K562 (cell line): ENCODE measurements at regions not wholly inside any gene's neighbourhood (a gene's known extent, or its start where the extent isn't known, plus 50 kb on each side); places are given as distances from the start of the nearest gene placed in this dataset.

Source experiments
- ATAC-seq: fragments of 200-7000 bp; cut with Tn5 transposase; 3 replicates; pipeline ENCODE4 v1.9.1; 2020; ENCODE audit warnings: moderate library complexity
- BruUV-seq: library from RNA; stranded (reverse); fragments of 400-500 nt; replicated peaks from 2 replicates; lab custom pipeline; 2021; lab: Mats Ljungman, UMichigan
- CTCF ChIA-PET: fragments of 300-600 bp; formaldehyde crosslinking; extraction: SDS; loops from one replicate; lab custom pipeline; 2021; ENCODE audit warnings: low intra/inter-chr PET ratio; lab: Yijun Ruan, JAX
- POLR2A ChIA-PET: fragments of 300-600, 350-650 bp; sonication (Branson Sonifier 250); formaldehyde crosslinking; extraction: SDS; loops from one replicate; lab custom pipeline; 2021; ENCODE audit warnings: antibody characterized with exemption, inconsistent platforms; lab: Yijun Ruan, JAX
- DNase-seq, 4 experiments: peaks; one replicate each; pipeline versions ENCODE4 v3.0.0 to v3.0.0-alpha.2; 2011 to 2018; ENCODE audit warnings: low spot score in 3 of 4, mixed read lengths in 3 of 4; ENCODE audit errors: extremely low read depth in 1 of 4
- FAIRE-seq: peaks from 2 replicates; lab custom pipeline; 2011; peaks lifted over from hg19 to GRCh38; lab: Jason Lieb, UNC
- H2AFZ ChIP-seq: 2 replicates; pipeline ENCODE4 v1.6.0; 2011; ENCODE audit warnings: low read depth, low read length, control low read depth, inconsistent platforms
- H3K27ac ChIP-seq: fragments of 200-600 bp; 3 replicates; pipeline ENCODE4 v1.8.0; 2011; ENCODE audit warnings: low read depth, mild to moderate bottlenecking, control low read depth, inconsistent platforms, low read length, moderate library complexity, mixed read lengths; ENCODE audit errors: extremely low read depth
- H3K27me3 ChIP-seq, 2 experiments: fragments of 300-600 bp in 1 of 2; 2 replicates in 1 of 2; 3 replicates in 1 of 2; pipeline versions ENCODE4 v1.6.0 to v1.8.0; 2011; ENCODE audit warnings: inconsistent platforms in 2 of 2, low read length in 2 of 2, mild to moderate bottlenecking in 1 of 2, mixed read lengths in 1 of 2, moderate library complexity in 1 of 2; ENCODE audit not compliant: control insufficient read depth in 2 of 2, insufficient read depth in 2 of 2
- H3K36me3 ChIP-seq: fragments of 300-600 bp; 3 replicates; pipeline ENCODE4 v1.8.0; 2011; ENCODE audit warnings: mild to moderate bottlenecking, low read length, inconsistent platforms; ENCODE audit not compliant: control insufficient read depth, insufficient read depth
- H3K4me1 ChIP-seq, 2 experiments: fragments of 200-600 bp in 1 of 2; replicated peaks in 1 of 2; 2 replicates in 1 of 2; 3 replicates in 1 of 2; pipeline versions ENCODE4 v1.5.1 to v1.8.0; 2011; ENCODE audit warnings: inconsistent platforms in 2 of 2, low read length in 2 of 2, mild to moderate bottlenecking in 1 of 2, mixed read lengths in 1 of 2, moderate library complexity in 1 of 2; ENCODE audit not compliant: control insufficient read depth in 2 of 2, insufficient read depth in 2 of 2
- H3K4me2 ChIP-seq: 2 replicates; pipeline ENCODE4 v1.6.1; 2011; ENCODE audit warnings: low read length, control low read depth, inconsistent platforms, mixed read lengths; ENCODE audit not compliant: insufficient read depth
- H3K4me3 ChIP-seq: fragments of 200-600 bp; sonication (generic), shearing (Covaris generic); 2 replicates; pipeline ENCODE4 v1.5.1; 2016; ENCODE audit warnings: control low read depth, inconsistent platforms
- H3K79me2 ChIP-seq: fragments of 200-600 bp; 3 replicates; pipeline ENCODE4 v1.8.0; 2011; ENCODE audit warnings: low read length, inconsistent platforms; ENCODE audit not compliant: control insufficient read depth, insufficient read depth
- H3K9ac ChIP-seq, 2 experiments: 2 replicates each; pipeline versions ENCODE4 v1.6.0 to v1.6.1; 2011; ENCODE audit warnings: low read depth in 2 of 2, low read length in 2 of 2, control low read depth in 1 of 2, inconsistent platforms in 1 of 2, mild to moderate bottlenecking in 1 of 2, mixed read lengths in 1 of 2; ENCODE audit not compliant: insufficient read depth in 1 of 2
- H3K9me1 ChIP-seq: one replicate; pipeline ENCODE4 v1.6.0; 2011; ENCODE audit warnings: inconsistent platforms, mild to moderate bottlenecking, low read length, moderate library complexity; ENCODE audit not compliant: control insufficient read depth, insufficient read depth
- H3K9me3 ChIP-seq: replicated peaks from 2 replicates; pipeline ENCODE4 v1.5.1; 2011; ENCODE audit warnings: low read depth, low read length, inconsistent platforms; ENCODE audit not compliant: control insufficient read depth, insufficient read depth
- H4K20me1 ChIP-seq: replicated peaks from 2 replicates; pipeline ENCODE4 v1.6.1; 2011; ENCODE audit warnings: low read length, inconsistent platforms, mixed read lengths; ENCODE audit not compliant: control insufficient read depth, insufficient read depth
- CBFA2T3 ChIP-seq: fragments of 450-650 bp; IDR thresholded peaks from 2 replicates; pipeline ENCODE4 v1.6.1; 2017
- CBX3 ChIP-seq, 2 experiments: IDR thresholded peaks; 1 replicate in 1 of 2; 2 replicates in 1 of 2; pipeline ENCODE4 v1.6.1; 2012; ENCODE audit warnings: inconsistent platforms in 2 of 2, low read length in 2 of 2, borderline replicate concordance in 1 of 2, control low read depth in 1 of 2
- EHMT2 ChIP-seq: fragments of 450-650 bp; IDR thresholded peaks from 2 replicates; pipeline ENCODE4 v1.6.1; 2018; ENCODE audit warnings: antibody characterized with exemption
- HNRNPL ChIP-seq: fragments of 200-400 bp; formaldehyde crosslinking; IDR thresholded peaks from 2 replicates; pipeline ENCODE4 v1.6.1; 2017; ENCODE audit warnings: low read depth, mild to moderate bottlenecking, low read length
- NBN ChIP-seq: fragments of 450-650 bp; IDR thresholded peaks from 2 replicates; pipeline ENCODE4 v1.6.1; 2016; ENCODE audit warnings: low read depth, mild to moderate bottlenecking
- NFXL1 ChIP-seq: fragments of 450-650 bp; formaldehyde crosslinking; IDR thresholded peaks from 2 replicates; pipeline ENCODE4 v1.4.0; 2021; ENCODE audit warnings: mild to moderate bottlenecking
- POLR3A ChIP-seq: IDR thresholded peaks from 2 replicates; pipeline ENCODE4 v1.6.1; 2011; ENCODE audit warnings: borderline replicate concordance, mild to moderate bottlenecking, moderate library complexity; ENCODE audit not compliant: insufficient read length, insufficient read depth; ENCODE audit errors: extremely low read depth
- ZEB2 ChIP-seq: fragments of 450-650 bp; IDR thresholded peaks from 2 replicates; pipeline ENCODE4 v1.6.1; 2016
- ZNF124 ChIP-seq: sonication (generic); formaldehyde crosslinking; IDR thresholded peaks from 2 replicates; pipeline ENCODE4 v1.8.1; 2022; ENCODE audit warnings: missing genetic modification reagents
- ZNF583 ChIP-seq: fragments of 250-450 bp; sonication (Bioruptor Pico); IDR thresholded peaks from 2 replicates; pipeline ENCODE4 v1.4.0; 2020
- ZNF586 ChIP-seq: fragments of 450-650 bp; formaldehyde crosslinking; conservative IDR thresholded peaks from 2 replicates; pipeline ENCODE4 v1.4.0; 2020; ENCODE audit warnings: mild to moderate bottlenecking, moderate library complexity
- ZNF695 ChIP-seq: fragments of 450-650 bp; formaldehyde crosslinking; IDR thresholded peaks from 2 replicates; pipeline ENCODE4 v1.4.0; 2020; ENCODE audit warnings: mild to moderate bottlenecking, moderate library complexity
- ZNF696 ChIP-seq: fragments of 250-450 bp; sonication (Bioruptor Pico); conservative IDR thresholded peaks from 2 replicates; pipeline ENCODE4 v1.4.0; 2020; ENCODE audit warnings: mild to moderate bottlenecking, moderate library complexity
- WGBS: fragments of 100-300 bp; shearing (Covaris generic); methylation state at CpG from one replicate; pipeline ENCODE4 v1.1.6; 2016; ENCODE audit warnings: low coverage, mixed read lengths; ENCODE audit not compliant: insufficient coverage; ENCODE audit errors: missing lambda C conversion rate; 5-methylcytosine and 5-hydroxymethylcytosine counted together
- in situ Hi-C: fragments of 300-500 bp; cut with MboI; formaldehyde crosslinking; loops from 4 replicates; pipeline ENCODE4 v1.15.0; 2018; ENCODE audit warnings: inconsistent platforms, mixed read lengths
- intact Hi-C: fragments of 100-400 bp; cut with micrococcal nuclease; formaldehyde crosslinking; loops from 2 replicates; pipeline ENCODE4 v1.14.2; 2022
- TF ChIP-seq, protein P1 (sequence below): sonication (generic); IDR thresholded peaks from 2 replicates; pipeline ENCODE4 v1.6.1; 2016
- TF ChIP-seq, protein P2 (sequence below): fragments of 250-450 bp; sonication (Bioruptor Pico); IDR thresholded peaks from 2 replicates; pipeline ENCODE4 v1.8.0; 2021; ENCODE audit warnings: mild to moderate bottlenecking, moderate library complexity
- TF ChIP-seq, protein P3 (sequence below): fragments of 450-650 bp; IDR thresholded peaks from 2 replicates; pipeline ENCODE4 v1.6.1; 2014; ENCODE audit warnings: low read depth, mild to moderate bottlenecking, moderate library complexity, borderline replicate concordance
- TF ChIP-seq, protein P4 (sequence below), 2 experiments: fragments of 200-800 bp in 1 of 2; sonication (Bioruptor generic) in 1 of 2; sonication (generic) in 1 of 2; formaldehyde crosslinking in 1 of 2; IDR thresholded peaks in 1 of 2; conservative IDR thresholded peaks in 1 of 2; 2 replicates each; pipeline versions ENCODE4 v1.5.0 to v1.6.1; 2016 to 2020; ENCODE audit warnings: missing compliant biosample characterization in 1 of 2, missing genetic modification characterization in 1 of 2, missing genetic modification reagents in 1 of 2

DNA sequence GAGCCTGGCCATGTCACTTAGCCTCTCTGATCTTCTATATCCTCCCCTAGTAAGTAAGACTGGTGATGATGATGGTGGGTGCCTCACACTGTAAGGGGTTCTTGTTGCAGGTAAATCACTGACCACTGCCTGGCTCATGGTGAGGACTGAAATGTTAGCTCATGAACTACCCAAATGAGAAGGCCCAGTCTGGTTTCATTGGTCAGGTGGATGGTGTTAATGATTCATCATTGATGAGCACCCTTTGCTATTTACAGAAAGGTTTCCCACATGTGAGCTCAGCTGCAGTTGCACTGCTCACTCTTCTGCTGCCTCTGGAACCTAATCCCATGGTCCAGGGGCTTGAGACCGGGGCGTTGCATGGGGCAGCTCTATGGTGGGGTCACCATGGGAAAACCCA, 417.7 kb downstream of the PRDM2 start:
- CTCF ChIA-PET: no interaction called here

More for the DNA sequence above, 417.7 kb downstream of the PRDM2 start:
- H3K27me3 ChIP-seq: no peaks in the 10 kb centered on the region
- no peak overlapping the region for H2AFZ ChIP-seq
- no peaks in the 10 kb centered on the region for H4K20me1 ChIP-seq
- no TSS peak for BruUV-seq
- FAIRE-seq (no peak), DNase-seq (no peak), ATAC-seq (no peak)
- no peak overlapping the region for H3K4me2 ChIP-seq
- in situ Hi-C loops (loop anchor here (10.0 to 25.0 kb wide), 2 partner anchors 745 to 927 kb away; no protein-coding TSS in a partner anchor), intact Hi-C loops (loop anchor here (10.0 kb wide), 1 partner anchor 617 kb away; no protein-coding TSS in a partner anchor)
- H3K9ac ChIP-seq: no peak overlapping the region
- H3K4me1 ChIP-seq: no peaks in the 10 kb centered on the region
- H3K9me1 ChIP-seq: no peaks in the 10 kb centered on the region
- no peak overlapping the region for H3K4me3 ChIP-seq
- no peaks in the 10 kb centered on the region for H3K36me3 ChIP-seq
- POLR2A ChIA-PET: no interaction called here
- WGBS: 0% methylated on average over 2 of the region's 2 CpGs
- H3K27ac ChIP-seq: no peak overlapping the region
- no peaks in the 10 kb centered on the region for H3K9me3 ChIP-seq
- TF ChIP-seq, protein P1, sequence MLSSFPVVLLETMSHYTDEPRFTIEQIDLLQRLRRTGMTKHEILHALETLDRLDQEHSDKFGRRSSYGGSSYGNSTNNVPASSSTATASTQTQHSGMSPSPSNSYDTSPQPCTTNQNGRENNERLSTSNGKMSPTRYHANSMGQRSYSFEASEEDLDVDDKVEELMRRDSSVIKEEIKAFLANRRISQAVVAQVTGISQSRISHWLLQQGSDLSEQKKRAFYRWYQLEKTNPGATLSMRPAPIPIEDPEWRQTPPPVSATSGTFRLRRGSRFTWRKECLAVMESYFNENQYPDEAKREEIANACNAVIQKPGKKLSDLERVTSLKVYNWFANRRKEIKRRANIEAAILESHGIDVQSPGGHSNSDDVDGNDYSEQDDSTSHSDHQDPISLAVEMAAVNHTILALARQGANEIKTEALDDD: no peak
- TF ChIP-seq, protein P2, sequence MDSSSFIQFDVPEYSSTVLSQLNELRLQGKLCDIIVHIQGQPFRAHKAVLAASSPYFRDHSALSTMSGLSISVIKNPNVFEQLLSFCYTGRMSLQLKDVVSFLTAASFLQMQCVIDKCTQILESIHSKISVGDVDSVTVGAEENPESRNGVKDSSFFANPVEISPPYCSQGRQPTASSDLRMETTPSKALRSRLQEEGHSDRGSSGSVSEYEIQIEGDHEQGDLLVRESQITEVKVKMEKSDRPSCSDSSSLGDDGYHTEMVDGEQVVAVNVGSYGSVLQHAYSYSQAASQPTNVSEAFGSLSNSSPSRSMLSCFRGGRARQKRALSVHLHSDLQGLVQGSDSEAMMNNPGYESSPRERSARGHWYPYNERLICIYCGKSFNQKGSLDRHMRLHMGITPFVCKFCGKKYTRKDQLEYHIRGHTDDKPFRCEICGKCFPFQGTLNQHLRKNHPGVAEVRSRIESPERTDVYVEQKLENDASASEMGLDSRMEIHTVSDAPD (CRISPR knock-in tag): no peak
- TF ChIP-seq ZNF695 (CRISPR knock-in tag) (no peak), ZNF583 (CRISPR knock-in tag) (no peak), HNRNPL (no peak), EHMT2 (no peak), ZNF586 (no peak), POLR3A (no peak), CBX3 (IDR thresholded peaks at IDR 0.05; ENCODE audit: borderline replicate concordance in 1 of 2, low read length in 2 of 2) (no peak), ZEB2 (no peak), ZNF124 (CRISPR knock-in tag) (no peak), NBN (no peak), NFXL1 (CRISPR knock-in tag) (no peak), ZNF696 (CRISPR knock-in tag) (no peak), CBFA2T3 (no peak)
- TF ChIP-seq, protein P3, sequence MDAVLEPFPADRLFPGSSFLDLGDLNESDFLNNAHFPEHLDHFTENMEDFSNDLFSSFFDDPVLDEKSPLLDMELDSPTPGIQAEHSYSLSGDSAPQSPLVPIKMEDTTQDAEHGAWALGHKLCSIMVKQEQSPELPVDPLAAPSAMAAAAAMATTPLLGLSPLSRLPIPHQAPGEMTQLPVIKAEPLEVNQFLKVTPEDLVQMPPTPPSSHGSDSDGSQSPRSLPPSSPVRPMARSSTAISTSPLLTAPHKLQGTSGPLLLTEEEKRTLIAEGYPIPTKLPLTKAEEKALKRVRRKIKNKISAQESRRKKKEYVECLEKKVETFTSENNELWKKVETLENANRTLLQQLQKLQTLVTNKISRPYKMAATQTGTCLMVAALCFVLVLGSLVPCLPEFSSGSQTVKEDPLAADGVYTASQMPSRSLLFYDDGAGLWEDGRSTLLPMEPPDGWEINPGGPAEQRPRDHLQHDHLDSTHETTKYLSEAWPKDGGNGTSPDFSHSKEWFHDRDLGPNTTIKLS: no peak
- TF ChIP-seq, protein P4, sequence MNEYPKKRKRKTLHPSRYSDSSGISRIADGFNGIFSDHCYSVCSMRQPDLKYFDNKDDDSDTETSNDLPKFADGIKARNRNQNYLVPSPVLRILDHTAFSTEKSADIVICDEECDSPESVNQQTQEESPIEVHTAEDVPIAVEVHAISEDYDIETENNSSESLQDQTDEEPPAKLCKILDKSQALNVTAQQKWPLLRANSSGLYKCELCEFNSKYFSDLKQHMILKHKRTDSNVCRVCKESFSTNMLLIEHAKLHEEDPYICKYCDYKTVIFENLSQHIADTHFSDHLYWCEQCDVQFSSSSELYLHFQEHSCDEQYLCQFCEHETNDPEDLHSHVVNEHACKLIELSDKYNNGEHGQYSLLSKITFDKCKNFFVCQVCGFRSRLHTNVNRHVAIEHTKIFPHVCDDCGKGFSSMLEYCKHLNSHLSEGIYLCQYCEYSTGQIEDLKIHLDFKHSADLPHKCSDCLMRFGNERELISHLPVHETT (CRISPR knock-in tag; conservative IDR thresholded peaks at IDR 0.05 in 1 of 2, IDR thresholded peaks at IDR 0.05 in 1 of 2): no peak
- no peaks in the 10 kb centered on the region for H3K79me2 ChIP-seq
